Smooth muscle cell (in vitro differentiated cells): ENCODE measurements at regions not wholly inside any gene's neighbourhood (a gene's known extent, or its start where the extent isn't known, plus 50 kb on each side); places are given as distances from the start of the nearest gene placed in this dataset.
A peak's percentile ranks its signal among the peaks of the same experiment; 100 is the strongest.

Experiments
- DNase-seq: peaks from one replicate; lab custom pipeline; 2025; ENCODE audit not compliant: unreplicated experiment; lab: John Stamatoyannopoulos, UW
- H2AFZ ChIP-seq: fragments of 200-600 bp; sonication (generic); 2 replicates; pipeline ENCODE4 v1.6.0; 2016; ENCODE audit warnings: antibody characterized with exemption, low read depth, mild to moderate bottlenecking
- H3F3A ChIP-seq: fragments of 200-600 bp; sonication (generic); 2 replicates; pipeline ENCODE4 v1.6.0; 2017; ENCODE audit warnings: antibody characterized with exemption, low read depth
- H3K27ac ChIP-seq: fragments of 200-600 bp; sonication (generic); 2 replicates; pipeline ENCODE4 v1.5.1; 2016; ENCODE audit warnings: low read depth, mild to moderate bottlenecking
- H3K27me3 ChIP-seq: fragments of 200-600 bp; sonication (generic); 2 replicates; pipeline ENCODE4 v1.6.1; 2016; ENCODE audit warnings: low read depth, mild to moderate bottlenecking
- H3K36me3 ChIP-seq: fragments of 200-600 bp; sonication (generic); 2 replicates; pipeline ENCODE4 v1.5.1; 2016; ENCODE audit warnings: low read depth
- H3K4me1 ChIP-seq: fragments of 200-600 bp; sonication (generic); 2 replicates; pipeline ENCODE4 v1.5.1; 2016; ENCODE audit warnings: low read depth
- H3K4me2 ChIP-seq: fragments of 200-600 bp; sonication (generic); 2 replicates; pipeline ENCODE4 v1.6.0; 2016; ENCODE audit warnings: mild to moderate bottlenecking
- H3K4me3 ChIP-seq: fragments of 200-600 bp; sonication (generic); 2 replicates; pipeline ENCODE4 v1.5.1; 2016; ENCODE audit warnings: mild to moderate bottlenecking
- H3K79me2 ChIP-seq: fragments of 200-600 bp; sonication (generic); 2 replicates; pipeline ENCODE4 v1.6.0; 2016; ENCODE audit warnings: low read depth, mild to moderate bottlenecking
- H3K9ac ChIP-seq: fragments of 200-600 bp; sonication (generic); 2 replicates; pipeline ENCODE4 v1.6.0; 2016; ENCODE audit warnings: low read depth
- H3K9me3 ChIP-seq: fragments of 200-600 bp; sonication (generic); replicated peaks from 2 replicates; pipeline ENCODE4 v1.5.1; 2016; ENCODE audit warnings: low read depth
- H4K20me1 ChIP-seq: fragments of 200-600 bp; sonication (generic); 2 replicates; pipeline ENCODE4 v1.6.0; 2016; ENCODE audit warnings: low read depth
- CTCF ChIP-seq: fragments of 200-600 bp; sonication (generic); IDR thresholded peaks from 2 replicates; pipeline ENCODE4 v1.5.1; 2017; ENCODE audit warnings: borderline replicate concordance, mild to moderate bottlenecking, antibody characterized with exemption; ENCODE audit not compliant: insufficient read depth, poor library complexity, severe bottlenecking
- WGBS: methylation state at CpG from one replicate; pipeline ENCODE4 v1.1.7; 2016; ENCODE audit warnings: low lambda C conversion rate; 5-methylcytosine and 5-hydroxymethylcytosine counted together

DNA sequence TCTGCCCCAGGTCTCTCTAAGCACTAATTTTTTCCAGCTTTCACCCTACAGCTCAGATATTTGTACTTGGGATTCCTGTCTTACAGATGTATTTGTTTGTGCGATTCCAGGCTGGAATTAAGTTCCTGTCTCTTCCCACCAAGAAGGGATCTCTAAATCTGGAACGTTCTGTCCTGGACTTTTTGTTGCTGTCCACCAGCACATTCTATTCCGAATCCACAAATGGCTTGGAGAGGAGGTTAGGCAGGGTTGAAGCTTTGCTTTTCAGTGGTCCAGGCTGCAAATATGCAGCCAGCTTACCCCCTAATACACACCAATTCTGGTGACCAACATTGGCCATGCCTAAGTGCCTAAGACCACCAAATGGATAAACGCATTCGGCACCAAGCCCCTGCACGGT is 315.0 kb downstream of the TNS1 start:
- Histone ChIP-seq H3K79me2 (no peaks in the 10 kb centered on the region), H3K4me3 (no peak overlapping the region), H3K36me3 (no peaks in the 10 kb centered on the region), H3K27ac (no peak overlapping the region), H3K9ac (no peak overlapping the region), H4K20me1 (no peaks in the 10 kb centered on the region), H3K4me2 (no peak overlapping the region), H3K4me1 (no peaks in the 10 kb centered on the region), H3K27me3 (no peaks in the 10 kb centered on the region), H3K9me3 (no peaks in the 10 kb centered on the region), H2AFZ (no peak overlapping the region), H3F3A (no peaks in the 10 kb centered on the region)
- TF ChIP-seq CTCF: no peak
- WGBS: 95% methylated on average over 6 of the region's 6 CpGs
- no peak for DNase-seq

DNA sequence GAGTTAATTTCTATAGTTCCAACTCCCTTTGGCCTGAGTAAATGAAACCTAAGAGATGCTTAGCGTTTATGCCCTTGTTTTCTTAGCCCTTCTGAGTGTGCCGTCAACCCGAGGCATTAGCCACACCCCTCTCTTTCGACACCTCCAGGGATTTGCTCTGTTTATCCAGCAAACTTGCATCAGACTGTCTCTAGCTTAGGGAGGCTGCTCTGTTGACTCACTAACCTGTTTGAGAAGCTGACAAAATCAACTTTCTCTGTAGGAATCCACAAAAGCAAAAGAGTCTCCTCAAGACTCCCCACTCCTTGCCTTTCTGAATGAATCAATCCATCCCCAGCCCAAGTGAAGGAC is 317.6 kb downstream of the TNS1 start:
- Histone ChIP-seq H3K9ac (no peak overlapping the region), H3K9me3 (no peaks in the 10 kb centered on the region), H3F3A (no peaks in the 10 kb centered on the region), H3K4me1 (no peaks in the 10 kb centered on the region), H4K20me1 (no peaks in the 10 kb centered on the region), H3K36me3 (no peaks in the 10 kb centered on the region), H3K4me3 (no peak overlapping the region), H3K79me2 (no peaks in the 10 kb centered on the region), H3K27ac (peak overlapping the region; percentile 33), H3K27me3 (no peaks in the 10 kb centered on the region), H2AFZ (no peak overlapping the region), H3K4me2 (peak overlapping the region; percentile 49)
- TF ChIP-seq CTCF: no peak
- 0% methylated on average over 4 of the region's 4 CpGs for WGBS
- peak; percentile 4 for DNase-seq

DNA sequence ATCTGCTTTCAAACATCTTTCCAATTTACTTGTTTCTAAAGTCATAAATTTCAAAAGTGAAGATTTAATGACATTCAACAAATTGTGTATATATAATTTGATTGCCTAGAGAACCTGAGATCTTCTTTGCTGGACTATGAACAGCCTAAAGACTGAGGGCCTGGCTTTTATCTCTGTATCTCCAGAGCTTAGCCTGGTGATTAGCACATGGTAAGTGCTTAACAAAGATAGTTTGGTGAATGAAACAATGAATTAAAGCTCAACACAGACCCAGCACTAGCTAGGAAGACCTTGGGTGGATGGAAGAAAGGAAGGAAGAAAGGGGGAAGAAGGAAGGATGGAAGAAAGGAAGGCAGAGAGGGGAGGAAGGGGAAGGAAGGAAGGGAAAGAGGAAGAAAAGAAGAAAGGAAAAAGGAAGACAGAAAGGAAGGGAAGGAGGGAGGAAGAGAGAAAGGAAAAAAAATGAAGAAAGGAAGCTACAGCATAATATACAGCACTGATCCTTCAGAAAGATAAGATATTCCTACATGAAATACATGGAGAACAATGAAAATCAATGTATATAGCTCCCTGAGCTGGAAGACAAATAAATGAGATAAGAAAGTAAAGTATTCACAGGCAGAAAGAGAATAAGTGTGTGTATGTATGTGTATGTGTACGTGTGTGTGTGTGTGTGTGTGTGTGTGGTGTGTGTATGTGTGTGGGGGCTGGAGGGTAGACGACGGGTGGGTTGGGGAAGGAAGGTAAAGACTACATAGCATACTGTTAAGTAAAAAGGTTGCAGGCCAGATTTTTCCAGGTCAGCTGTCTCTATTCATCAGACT is 318.2 kb downstream of the TNS1 start:
- WGBS: 45% methylated on average over 3 of the region's 3 CpGs
- Histone ChIP-seq H3K4me2 (peak overlapping the region; percentile 49), H3K79me2 (no peaks in the 10 kb centered on the region), H3K9me3 (no peaks in the 10 kb centered on the region), H3F3A (no peaks in the 10 kb centered on the region), H4K20me1 (no peaks in the 10 kb centered on the region), H3K9ac (no peak overlapping the region), H3K4me1 (no peaks in the 10 kb centered on the region), H2AFZ (no peak overlapping the region), H3K27ac (peak overlapping the region; percentile 33), H3K36me3 (no peaks in the 10 kb centered on the region), H3K27me3 (no peaks in the 10 kb centered on the region), H3K4me3 (no peak overlapping the region)
- no peak for DNase-seq
- no peak for TF ChIP-seq CTCF
